GM12878 (cell line): ENCODE measurements at regions not wholly inside any gene's neighbourhood (a gene's known extent, or its start where the extent isn't known, plus 50 kb on each side); places are given as distances from the start of the nearest gene placed in this dataset.

Experiments
- ATAC-seq: fragments of 200-7000 bp; cut with Tn5 transposase; 3 replicates; pipeline ENCODE4 v1.9.1; 2020; ENCODE audit warnings: mild to moderate bottlenecking, moderate library complexity
- BruUV-seq: library from RNA; stranded (reverse); fragments of 400-500 nt; replicated peaks from 2 replicates; lab custom pipeline; 2021; lab: Mats Ljungman, UMichigan
- CTCF ChIA-PET: fragments of 300-600 bp; sonication (Branson Sonifier 250); formaldehyde crosslinking; extraction: SDS; loops from one replicate; lab custom pipeline; 2021; ENCODE audit warnings: inconsistent platforms; lab: Yijun Ruan, JAX
- POLR2A ChIA-PET: fragments of 350-600 bp; formaldehyde crosslinking; extraction: SDS; loops from one replicate; lab custom pipeline; 2021; ENCODE audit warnings: inconsistent platforms; lab: Charles Lee
- RAD21 ChIA-PET: fragments of 300-600 bp; sonication (Branson Sonifier 250); formaldehyde crosslinking; loops from one replicate; lab custom pipeline; 2023; ENCODE audit warnings: antibody characterized with exemption; ENCODE audit not compliant: unreplicated experiment; lab: Charles Lee
- SMC1A ChIA-PET: fragments of 300-600 bp; sonication (Branson Sonifier 250); formaldehyde crosslinking; loops from one replicate; lab custom pipeline; 2023; ENCODE audit not compliant: unreplicated experiment, uncharacterized antibody; lab: Charles Lee
- DNase-seq: peaks from one replicate; pipeline ENCODE4 v3.0.0-alpha.2; 2011; ENCODE audit warnings: low read depth, low spot score
- FAIRE-seq: peaks from 3 replicates; lab custom pipeline; 2011; peaks lifted over from hg19 to GRCh38; lab: Jason Lieb, UNC
- H2AFZ ChIP-seq: 2 replicates; pipeline ENCODE4 v1.6.0; 2011; ENCODE audit warnings: low read depth, low read length, control low read depth; ENCODE audit not compliant: control insufficient read depth
- H3K27ac ChIP-seq: 2 replicates; pipeline ENCODE4 v1.5.1; 2011; ENCODE audit warnings: control low read depth; ENCODE audit not compliant: control insufficient read depth, insufficient read depth
- H3K27me3 ChIP-seq, 2 experiments: replicated peaks in 1 of 2; 2 replicates each; pipeline versions ENCODE4 v1.6.0 to v1.6.1; 2011; ENCODE audit warnings: low read length in 1 of 2; ENCODE audit not compliant: control insufficient read depth in 2 of 2, insufficient read depth in 2 of 2
- H3K36me3 ChIP-seq, 2 experiments: 2 replicates each; pipeline ENCODE4 v1.5.1; 2011; ENCODE audit warnings: low read length in 1 of 2; ENCODE audit not compliant: control insufficient read depth in 2 of 2, insufficient read depth in 2 of 2
- H3K4me1 ChIP-seq: 2 replicates; pipeline ENCODE4 v1.6.1; 2011; ENCODE audit warnings: mild to moderate bottlenecking, low read length, moderate library complexity, mixed read lengths; ENCODE audit not compliant: control insufficient read depth, insufficient read depth
- H3K4me2 ChIP-seq: 2 replicates; pipeline ENCODE4 v1.6.0; 2011; ENCODE audit warnings: control low read depth; ENCODE audit not compliant: control insufficient read depth, insufficient read depth
- H3K4me3 ChIP-seq: fragments of 200-600 bp; sonication (generic); 2 replicates; pipeline ENCODE4 v1.5.1; 2016
- H3K79me2 ChIP-seq: 2 replicates; pipeline ENCODE4 v1.6.0; 2011; ENCODE audit warnings: low read length; ENCODE audit not compliant: control insufficient read depth, insufficient read depth
- H3K9ac ChIP-seq: 2 replicates; pipeline ENCODE4 v1.8.0; 2011; ENCODE audit warnings: low read length, control low read depth, mixed read lengths; ENCODE audit not compliant: control insufficient read depth, insufficient read depth
- H3K9me3 ChIP-seq: replicated peaks from 3 replicates; pipeline ENCODE4 v1.5.1; 2011; ENCODE audit warnings: mild to moderate bottlenecking, low read length; ENCODE audit not compliant: control insufficient read depth, insufficient read depth
- H4K20me1 ChIP-seq: 2 replicates; pipeline ENCODE4 v1.6.0; 2011; ENCODE audit not compliant: control insufficient read depth, insufficient read depth
- ATF2 ChIP-seq: IDR thresholded peaks from 2 replicates; pipeline ENCODE4 v1.6.1; 2012; ENCODE audit warnings: low read length, inconsistent platforms
- BCL11A ChIP-seq: IDR thresholded peaks from 2 replicates; pipeline ENCODE4 v1.6.1; 2011; ENCODE audit warnings: low read depth, low read length
- BCLAF1 ChIP-seq: fragments of 450-650 bp; IDR thresholded peaks from 2 replicates; pipeline ENCODE4 v1.6.1; 2017; ENCODE audit warnings: antibody characterized with exemption, mild to moderate bottlenecking, moderate library complexity
- EGR1 ChIP-seq, 2 experiments: IDR thresholded peaks; 1 replicate in 1 of 2; 2 replicates in 1 of 2; pipeline ENCODE4 v1.6.1; 2011 to 2012; ENCODE audit warnings: low read depth in 2 of 2, low read length in 2 of 2, borderline replicate concordance in 1 of 2, mild to moderate bottlenecking in 1 of 2, moderate library complexity in 1 of 2
- ELK1 ChIP-seq: IDR thresholded peaks from 2 replicates; pipeline ENCODE4 v1.6.1; 2012; ENCODE audit warnings: low read depth, low read length, improper control_type of control experiment
- HDAC2 ChIP-seq: fragments of 200-600 bp; sonication (generic); IDR thresholded peaks from 2 replicates; pipeline ENCODE4 v1.6.1; 2017
- IKZF1 ChIP-seq: fragments of 450-650 bp; conservative IDR thresholded peaks from 2 replicates; pipeline ENCODE4 v1.6.1; 2017; ENCODE audit warnings: antibody characterized with exemption, mild to moderate bottlenecking
- KLF5 ChIP-seq: fragments of 450-650 bp; IDR thresholded peaks from 2 replicates; pipeline ENCODE4 v1.6.1; 2014; ENCODE audit warnings: mild to moderate bottlenecking; ENCODE audit not compliant: partially characterized antibody
- MEF2B ChIP-seq: fragments of 450-650 bp; IDR thresholded peaks from 2 replicates; pipeline ENCODE4 v1.6.1; 2018; ENCODE audit warnings: mild to moderate bottlenecking, moderate library complexity; ENCODE audit not compliant: partially characterized antibody, poor library complexity, severe bottlenecking
- MXI1 ChIP-seq: fragments of 150-350 bp; IDR thresholded peaks from 2 replicates; pipeline ENCODE4 v1.6.1; 2011; ENCODE audit warnings: low read depth, mild to moderate bottlenecking, inconsistent platforms, low read length, improper control_type of control experiment
- POLR2AphosphoS2 ChIP-seq: IDR thresholded peaks from 2 replicates; pipeline ENCODE4 v1.6.1; 2011; ENCODE audit warnings: low read depth, mild to moderate bottlenecking, low read length, improper control_type of control experiment, moderate library complexity
- RB1 ChIP-seq: fragments of 450-650 bp; formaldehyde crosslinking; IDR thresholded peaks from 2 replicates; pipeline ENCODE4 v1.6.1; 2017; ENCODE audit warnings: mild to moderate bottlenecking, borderline replicate concordance
- RCOR1 ChIP-seq: conservative IDR thresholded peaks from 2 replicates; pipeline ENCODE4 v1.6.1; 2012; ENCODE audit warnings: low read depth, low read length, improper control_type of control experiment
- SMAD5 ChIP-seq: IDR thresholded peaks from 2 replicates; pipeline ENCODE4 v1.6.1; 2016; ENCODE audit warnings: antibody characterized with exemption, low read depth
- SMC3 ChIP-seq: IDR thresholded peaks from 2 replicates; pipeline ENCODE4 v1.6.1; 2011; ENCODE audit warnings: low read length, improper control_type of control experiment, borderline replicate concordance
- SUPT20H ChIP-seq: IDR thresholded peaks from 2 replicates; pipeline ENCODE4 v1.6.1; 2011; ENCODE audit warnings: low read depth, mild to moderate bottlenecking, low read length, moderate library complexity, borderline replicate concordance; ENCODE audit not compliant: control insufficient read depth
- TARDBP ChIP-seq: IDR thresholded peaks from 2 replicates; pipeline ENCODE4 v1.6.1; 2016; ENCODE audit warnings: borderline replicate concordance
- ZZZ3 ChIP-seq: IDR thresholded peaks from 2 replicates; pipeline ENCODE4 v1.6.1; 2011; ENCODE audit warnings: low read depth; ENCODE audit not compliant: control insufficient read depth, insufficient read length
- WGBS: methylation state at CpG from one replicate; pipeline ENCODE4 v1.1.6; 2016; ENCODE audit warnings: low lambda C conversion rate; ENCODE audit not compliant: insufficient replicate concordance, insufficient coverage; ENCODE audit errors: missing lambda C conversion rate; 5-methylcytosine and 5-hydroxymethylcytosine counted together
- in situ Hi-C: fragments of 300-500 bp; cut with MboI; formaldehyde crosslinking; loops from 9 replicates; pipeline ENCODE4 v1.14.3; 2018; ENCODE audit warnings: mixed read lengths
- intact Hi-C: fragments of 100-400 bp; cut with micrococcal nuclease; formaldehyde crosslinking; loops from one replicate; pipeline ENCODE4 v1.14.2; 2022; ENCODE audit not compliant: unreplicated experiment

GRCh38 chr10:33066558-33067236 is 108.7 kb upstream of the ITGB1 start (continued):
- TF ChIP-seq BCLAF1 = no peak

GRCh38 chr10:33065111-33065510 is 107.1 kb upstream of the ITGB1 start:
- Histone ChIP-seq H3K79me2 (no peaks in the 10 kb centered on the region), H3K4me1 (no peaks in the 10 kb centered on the region), H3K4me2 (no peak overlapping the region), H3K4me3 (no peak overlapping the region), H3K27ac (no peak overlapping the region), H2AFZ (no peak overlapping the region), H4K20me1 (no peaks in the 10 kb centered on the region), H3K36me3 (no peaks in the 10 kb centered on the region), H3K9ac (no peak overlapping the region), H3K9me3 (no peaks in the 10 kb centered on the region), H3K27me3 (no peaks in the 10 kb centered on the region)
- WGBS = 82% methylated on average over 1 of the region's 1 CpG
- intact Hi-C loops = no loop called here
- no TSS peak for BruUV-seq
- TF ChIP-seq ELK1 (no peak), ATF2 (no peak), TARDBP (no peak), EGR1 (IDR thresholded peaks at IDR 0.05; ENCODE audit: borderline replicate concordance in 1 of 2, low read depth in 2 of 2, low read length in 2 of 2) (no peak), ZZZ3 (no peak), MXI1 (no peak), MEF2B (no peak), RB1 (no peak), SMAD5 (no peak), IKZF1 (no peak), RCOR1 (no peak), POLR2AphosphoS2 (no peak), SUPT20H (no peak), HDAC2 (no peak), SMC3 (no peak), KLF5 (no peak), BCL11A (no peak)
- ChIA-PET CTCF (no interaction called here), SMC1A (no interaction called here), POLR2A (interaction anchor here (0.5 kb wide), 1 partner anchor 672 kb away, joined by 3 read pairs; no protein-coding TSS in a partner anchor), RAD21 (no interaction called here)
- ATAC-seq (no peak), DNase-seq (no peak), FAIRE-seq (no peak)
- in situ Hi-C loops = no loop called here
